B cell (primary cell): ENCODE measurements at regions not wholly inside any gene's neighbourhood (a gene's known extent, or its start where the extent isn't known, plus 50 kb on each side); places are given as distances from the start of the nearest gene placed in this dataset.

Experiments used
- ATAC-seq: fragments of 200-7000 bp; cut with Tn5 transposase; one replicate; pipeline ENCODE4 v1.10.0; 2021; ENCODE audit warnings: low read depth, mild to moderate bottlenecking, moderate number of reproducible peaks, moderate library complexity
- CTCF ChIA-PET: fragments of 350-600 bp; sonication (Branson Sonifier 250); formaldehyde crosslinking; loops from one replicate; lab custom pipeline; 2021; ENCODE audit warnings: antibody characterized with exemption, inconsistent platforms; lab: Charles Lee
- POLR2A ChIA-PET: fragments of 350-600 bp; sonication (Branson Sonifier 250); formaldehyde crosslinking; loops from one replicate; lab custom pipeline; 2021; ENCODE audit warnings: antibody characterized with exemption; lab: Charles Lee
- DNase-seq: peaks from one replicate; pipeline ENCODE4 v3.0.0; 2013
- H2AFZ ChIP-seq: 2 replicates; pipeline ENCODE4 v1.6.1; 2012; ENCODE audit warnings: mild to moderate bottlenecking, low read depth, low read length; ENCODE audit not compliant: insufficient read depth, poor library complexity, severe bottlenecking
- H3K27ac ChIP-seq, 2 donors: 1 replicate in 1 of 2; 2 replicates in 1 of 2; pipeline ENCODE4 v1.5.1; 2012 to 2013; ENCODE audit warnings: low read length in 2 of 2, mild to moderate bottlenecking in 2 of 2, moderate library complexity in 1 of 2
- H3K27me3 ChIP-seq, 4 experiments: fragments of 200-600 bp in 1 of 4; sonication (generic) in 1 of 4; replicated peaks in 1 of 4; 1 replicate in 2 of 4; 2 replicates in 2 of 4; pipeline versions ENCODE4 v1.6.1 to v1.7.0; 2013 to 2016; ENCODE audit warnings: low read length in 3 of 4, mild to moderate bottlenecking in 2 of 4, mixed read lengths in 1 of 4, moderate library complexity in 1 of 4; ENCODE audit not compliant: insufficient read depth in 4 of 4, control insufficient read depth in 3 of 4; ENCODE audit errors: control extremely low read depth in 1 of 4
- H3K36me3 ChIP-seq, 2 experiments: replicated peaks in 1 of 2; 1 replicate in 1 of 2; 2 replicates in 1 of 2; pipeline versions ENCODE4 v1.6.1 to v1.7.1; 2013; ENCODE audit warnings: low read length in 1 of 2; ENCODE audit not compliant: insufficient read depth in 2 of 2, control insufficient read depth in 1 of 2; ENCODE audit errors: control extremely low read depth in 1 of 2, extremely low read depth in 1 of 2
- H3K4me1 ChIP-seq, 2 donors: fragments of 200-600 bp in 1 of 2; sonication (generic) in 1 of 2; 1 replicate in 1 of 2; 2 replicates in 1 of 2; pipeline versions ENCODE4 v1.5.1 to v1.6.1; 2013 to 2017; ENCODE audit warnings: low read length in 2 of 2; ENCODE audit not compliant: control insufficient read depth in 2 of 2, insufficient read depth in 2 of 2
- H3K4me2 ChIP-seq: replicated peaks from 2 replicates; pipeline ENCODE3; 2012; ENCODE audit warnings: mild to moderate bottlenecking, low read depth, low read length; ENCODE audit not compliant: poor library complexity, severe bottlenecking
- H3K4me3 ChIP-seq, 5 experiments: fragments of 200-600 bp in 1 of 5; sonication (generic) in 1 of 5; 1 replicate in 3 of 5; 2 replicates in 2 of 5; pipeline versions ENCODE4 v1.5.1 to v1.7.0; 2011 to 2016; ENCODE audit warnings: low read length in 4 of 5, mild to moderate bottlenecking in 4 of 5, low read depth in 2 of 5, control low read depth in 1 of 5, moderate library complexity in 1 of 5; ENCODE audit not compliant: insufficient read depth in 1 of 5; ENCODE audit errors: control extremely low read depth in 1 of 5, extremely low read depth in 1 of 5
- H3K79me2 ChIP-seq: fragments of 200-600 bp; sonication (generic); one replicate; pipeline ENCODE4 v1.6.0; 2016; ENCODE audit warnings: low read length; ENCODE audit not compliant: control insufficient read depth, insufficient read depth
- H3K9ac ChIP-seq: fragments of 200-600 bp; sonication (generic); 2 replicates; pipeline ENCODE4 v1.6.1; 2017; ENCODE audit warnings: mild to moderate bottlenecking, low read length, moderate library complexity
- H3K9me3 ChIP-seq, 3 donors: one replicate each; pipeline versions ENCODE4 v1.6.1 to v1.7.1; 2013; ENCODE audit warnings: low read length in 2 of 3; ENCODE audit not compliant: control insufficient read depth in 2 of 3, insufficient read depth in 1 of 3; ENCODE audit errors: control extremely low read depth in 1 of 3
- H4K20me1 ChIP-seq: 2 replicates; pipeline ENCODE4 v1.6.0; 2012; ENCODE audit warnings: mild to moderate bottlenecking, low read length; ENCODE audit not compliant: insufficient read depth, control insufficient read depth, poor library complexity, severe bottlenecking
- H3K27ac Mint-ChIP-seq: one replicate; pipeline ENCODE4 v1.8.0; 2021; ENCODE audit warnings: mixed read lengths
- H3K27me3 Mint-ChIP-seq: one replicate; pipeline ENCODE4 v1.8.0; 2021; ENCODE audit warnings: mixed read lengths
- H3K4me1 Mint-ChIP-seq: one replicate; pipeline ENCODE4 v1.8.0; 2021; ENCODE audit warnings: mixed read lengths
- H3K4me3 Mint-ChIP-seq: one replicate; pipeline ENCODE4 v1.8.0; 2021; ENCODE audit warnings: mixed read lengths
- H3K9me3 Mint-ChIP-seq: one replicate; pipeline ENCODE4 v1.8.0; 2022; ENCODE audit warnings: mixed read lengths; ENCODE audit not compliant: insufficient read depth
- EZH2 ChIP-seq: IDR thresholded peaks from 2 replicates; pipeline ENCODE4 v1.6.1; 2012; ENCODE audit warnings: borderline replicate concordance, low read depth, mild to moderate bottlenecking, moderate library complexity, low read length; ENCODE audit not compliant: insufficient read depth, poor library complexity, severe bottlenecking
- WGBS: methylation state at CpG from one replicate; pipeline ENCODE4 v1.1.5; 2013; ENCODE audit warnings: missing lambda C conversion rate; ENCODE audit not compliant: insufficient coverage; 5-methylcytosine and 5-hydroxymethylcytosine counted together
- intact Hi-C: fragments of 100-400 bp; cut with micrococcal nuclease; formaldehyde crosslinking; loops from one replicate; pipeline ENCODE4 v1.10.0; 2022
- TF ChIP-seq, protein P1 (sequence below): fragments of 200-600 bp; IDR thresholded peaks from one replicate; pipeline ENCODE4 v1.8.0; 2022; ENCODE audit warnings: antibody characterized with exemption, mild to moderate bottlenecking

DNA sequence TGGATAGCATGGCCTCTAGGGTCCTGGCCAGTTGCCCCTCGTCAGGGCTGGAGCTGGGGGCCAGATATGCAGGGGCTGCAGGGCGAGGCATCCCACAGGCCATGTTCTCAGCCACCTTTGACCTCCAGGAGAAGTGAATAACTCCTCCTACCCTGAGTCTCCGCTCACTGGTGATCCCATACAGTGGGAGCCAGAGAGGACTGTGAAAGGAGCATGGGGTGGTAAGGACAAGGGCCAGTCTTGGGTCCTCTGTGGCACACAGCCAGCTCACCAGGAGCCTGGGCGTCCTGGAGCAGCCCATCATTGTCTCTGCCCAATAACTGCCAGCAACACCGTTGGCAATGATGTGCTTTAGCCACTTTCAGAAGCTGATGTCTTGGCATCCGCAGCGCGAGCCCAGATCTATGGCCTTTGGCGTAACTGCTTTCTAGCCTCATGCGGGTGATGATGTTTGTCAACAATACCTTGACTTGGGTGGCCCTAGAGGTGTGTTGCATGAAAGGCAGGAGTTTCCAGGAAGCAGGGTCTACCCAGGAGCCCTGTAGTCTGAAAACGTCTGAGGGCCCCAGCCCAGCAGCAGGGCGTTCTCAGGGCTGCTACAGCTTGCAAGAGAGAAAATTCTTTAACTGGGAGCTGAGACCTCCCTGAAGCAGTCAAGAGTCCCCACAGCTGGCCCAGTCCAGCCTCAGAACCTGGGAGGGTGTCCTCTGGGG is 61.1 kb upstream of the IQSEC1 start:
- Histone ChIP-seq H3K27ac (no peak overlapping the region), H3K9ac (no peak overlapping the region), H3K9me3 (no peaks in the 10 kb centered on the region), H4K20me1 (no peaks in the 10 kb centered on the region), H3K27me3 (peaks cover 0 to 12% (median 1%) of the 10 kb centered on the region in 4 experiments), H3K4me1 (no peaks in the 10 kb centered on the region), H3K4me2 (no peak overlapping the region), H2AFZ (no peak overlapping the region), H3K4me3 (no peak overlapping the region), H3K79me2 (no peaks in the 10 kb centered on the region), H3K36me3 (no peaks in the 10 kb centered on the region)
- ATAC-seq (no peak), DNase-seq (no peak)
- TF ChIP-seq EZH2 = no peak
- TF ChIP-seq, protein P1, sequence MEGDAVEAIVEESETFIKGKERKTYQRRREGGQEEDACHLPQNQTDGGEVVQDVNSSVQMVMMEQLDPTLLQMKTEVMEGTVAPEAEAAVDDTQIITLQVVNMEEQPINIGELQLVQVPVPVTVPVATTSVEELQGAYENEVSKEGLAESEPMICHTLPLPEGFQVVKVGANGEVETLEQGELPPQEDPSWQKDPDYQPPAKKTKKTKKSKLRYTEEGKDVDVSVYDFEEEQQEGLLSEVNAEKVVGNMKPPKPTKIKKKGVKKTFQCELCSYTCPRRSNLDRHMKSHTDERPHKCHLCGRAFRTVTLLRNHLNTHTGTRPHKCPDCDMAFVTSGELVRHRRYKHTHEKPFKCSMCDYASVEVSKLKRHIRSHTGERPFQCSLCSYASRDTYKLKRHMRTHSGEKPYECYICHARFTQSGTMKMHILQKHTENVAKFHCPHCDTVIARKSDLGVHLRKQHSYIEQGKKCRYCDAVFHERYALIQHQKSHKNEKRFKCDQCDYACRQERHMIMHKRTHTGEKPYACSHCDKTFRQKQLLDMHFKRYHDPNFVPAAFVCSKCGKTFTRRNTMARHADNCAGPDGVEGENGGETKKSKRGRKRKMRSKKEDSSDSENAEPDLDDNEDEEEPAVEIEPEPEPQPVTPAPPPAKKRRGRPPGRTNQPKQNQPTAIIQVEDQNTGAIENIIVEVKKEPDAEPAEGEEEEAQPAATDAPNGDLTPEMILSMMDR = no peak
- intact Hi-C loops = no loop called here
- H3K4me1 Mint-ChIP-seq = no peaks in the 10 kb centered on the region
- POLR2A ChIA-PET = no interaction called here
- H3K27ac Mint-ChIP-seq = peak overlapping the region; percentile 26
- no peak overlapping the region for H3K4me3 Mint-ChIP-seq
- no peaks in the 10 kb centered on the region for H3K9me3 Mint-ChIP-seq
- CTCF ChIA-PET = no interaction called here
- 90% methylated on average over 9 of the region's 12 CpGs for WGBS
- peaks cover 27% of the 10 kb centered on the region for H3K27me3 Mint-ChIP-seq

DNA sequence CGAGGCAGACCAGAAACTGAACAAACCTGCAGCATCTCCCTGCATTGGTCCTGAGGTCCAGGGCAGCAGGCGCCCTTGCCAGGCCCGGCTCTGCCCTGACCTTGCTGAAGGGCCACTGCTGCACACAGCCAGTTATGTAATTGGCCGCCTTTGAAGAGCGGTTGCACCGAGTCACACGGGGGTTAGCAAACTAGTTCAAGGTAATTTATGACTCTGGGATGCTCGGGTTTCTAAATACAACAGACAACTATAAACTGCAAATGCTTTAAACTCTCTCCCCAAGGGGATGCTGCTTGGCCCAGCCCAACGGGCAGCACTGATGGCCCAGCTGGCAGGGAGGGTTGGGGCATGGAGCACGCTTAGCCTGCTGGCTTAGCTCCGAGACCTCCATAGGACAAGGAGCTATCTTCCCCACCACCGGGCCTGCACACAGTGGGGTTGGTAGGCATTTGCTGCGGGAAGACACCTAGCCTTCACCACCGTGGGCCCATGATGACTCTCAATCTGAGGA is 60.3 kb upstream of the IQSEC1 start:
- no peak overlapping the region for H3K4me3 ChIP-seq
- H3K4me2 ChIP-seq = no peak overlapping the region
- TF ChIP-seq EZH2 = no peak
- TF ChIP-seq, protein P1 = no peak
- intact Hi-C loops = no loop called here
- ATAC-seq = no peak
- H4K20me1 ChIP-seq = no peaks in the 10 kb centered on the region
- Mint-ChIP-seq H3K4me3 (no peak overlapping the region), H3K27me3 (peaks cover 27% of the 10 kb centered on the region), H3K4me1 (no peaks in the 10 kb centered on the region), H3K27ac (no peak overlapping the region), H3K9me3 (no peaks in the 10 kb centered on the region)
- H3K27me3 ChIP-seq = peaks cover 0 to 12% (median 1%) of the 10 kb centered on the region in 4 experiments
- no peak overlapping the region for H3K27ac ChIP-seq
- ChIA-PET POLR2A (no interaction called here), CTCF (no interaction called here)
- DNase-seq = no peak
- no peaks in the 10 kb centered on the region for H3K36me3 ChIP-seq
- 98% methylated on average over 7 of the region's 14 CpGs for WGBS
- H3K9me3 ChIP-seq = no peaks in the 10 kb centered on the region
- H3K79me2 ChIP-seq = no peaks in the 10 kb centered on the region
- no peaks in the 10 kb centered on the region for H3K4me1 ChIP-seq
- H2AFZ ChIP-seq = no peak overlapping the region
- no peak overlapping the region for H3K9ac ChIP-seq
